GM21737 (cell line): ENCODE measurements at regions not wholly inside any gene's neighbourhood (a gene's known extent, or its start where the extent isn't known, plus 50 kb on each side); places are given as distances from the start of the nearest gene placed in this dataset.

Experiments
- ATAC-seq: cut with Tn5 transposase; IDR thresholded peaks from one replicate; pipeline ENCODE4 v1.9.1; 2021; ENCODE audit warnings: mild to moderate bottlenecking, moderate library complexity; ENCODE audit not compliant: unreplicated experiment

- no peak for ATAC-seq
These were observed 72.7 kb upstream of the SPOPL start for GRCh38 chr2:138428710-138429440.

GRCh38 chr2:138430181-138430580 lies 71.4 kb upstream of the SPOPL start:
- ATAC-seq = no peak

GRCh38 chr2:138432971-138433370 lies 68.6 kb upstream of the SPOPL start:
- ATAC-seq = no peak

DNA sequence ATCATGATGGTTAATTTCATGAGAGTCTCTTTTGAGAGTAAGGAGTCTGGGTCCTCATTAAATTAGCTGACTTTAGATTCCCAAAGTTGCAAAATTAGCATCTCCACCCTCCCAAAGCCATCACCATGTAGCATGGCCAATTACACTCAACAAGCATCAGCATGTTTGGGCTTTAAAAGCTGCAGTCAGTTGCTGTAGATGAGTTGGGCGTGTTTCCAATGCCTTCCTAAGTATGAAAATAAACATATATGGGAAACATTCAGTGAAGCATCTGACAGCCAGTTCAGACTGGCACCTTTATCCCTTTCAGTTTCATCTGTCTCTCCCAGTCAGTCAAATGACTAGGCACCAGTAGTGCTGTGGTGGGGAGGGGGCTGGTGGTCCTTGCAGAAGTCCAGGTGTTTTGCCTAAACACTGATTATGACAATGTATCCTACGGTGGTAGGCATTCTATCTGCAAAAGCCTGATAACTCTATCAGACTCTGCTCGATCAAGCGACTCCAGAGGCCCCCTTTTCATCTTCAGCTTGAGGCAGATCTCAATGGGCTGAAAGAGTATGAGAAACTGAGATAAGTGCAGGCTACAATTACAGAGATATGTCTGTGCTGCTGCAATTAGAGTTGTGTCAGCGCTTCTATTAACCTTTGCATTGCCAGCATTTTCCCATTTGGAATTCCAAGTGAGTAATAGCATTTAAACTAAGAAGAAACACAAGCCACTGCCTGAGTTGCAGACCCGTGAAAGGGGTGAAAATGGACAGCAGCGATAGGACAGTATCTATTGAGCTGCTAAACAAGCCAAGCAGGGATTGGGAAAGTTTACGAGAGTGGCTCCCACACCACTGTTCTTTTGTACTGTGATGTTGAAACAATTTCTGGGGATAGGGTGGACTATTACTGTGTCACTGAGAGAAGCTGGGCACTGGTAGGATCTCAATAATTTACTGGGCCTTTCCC lies 67.3 kb upstream of the SPOPL start:
- ATAC-seq = no peak

GRCh38 chr2:138435701-138436100 lies 65.9 kb upstream of the SPOPL start:
- ATAC-seq = no peak

- no peak for ATAC-seq
These were observed 61.8 kb upstream of the SPOPL start for GRCh38 chr2:138439733-138440132.

- ATAC-seq = no peak
These were observed 60.8 kb upstream of the SPOPL start for GRCh38 chr2:138440759-138441158.

- no peak for ATAC-seq
These were observed 59.7 kb upstream of the SPOPL start for GRCh38 chr2:138441916-138442315.

DNA sequence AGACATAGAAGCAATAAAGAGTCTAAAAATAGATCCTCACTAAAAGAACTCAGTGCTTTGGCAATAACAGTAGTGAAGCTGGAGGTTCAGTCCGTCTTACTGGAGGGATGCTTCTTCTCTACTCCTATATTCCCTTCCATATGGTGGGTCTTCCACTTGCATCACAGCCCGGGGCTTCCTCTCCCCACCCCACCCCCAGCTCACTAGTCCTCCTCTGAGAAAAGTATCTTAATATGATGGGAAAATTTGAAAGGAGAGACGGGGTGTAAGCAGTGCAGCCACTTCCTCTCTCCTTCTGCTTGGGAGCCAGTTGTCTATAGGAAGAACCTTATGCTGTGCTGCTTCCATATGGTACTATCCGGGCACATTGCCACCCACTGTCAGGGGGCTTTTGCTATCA lies 57.2 kb upstream of the SPOPL start:
- no peak for ATAC-seq

DNA sequence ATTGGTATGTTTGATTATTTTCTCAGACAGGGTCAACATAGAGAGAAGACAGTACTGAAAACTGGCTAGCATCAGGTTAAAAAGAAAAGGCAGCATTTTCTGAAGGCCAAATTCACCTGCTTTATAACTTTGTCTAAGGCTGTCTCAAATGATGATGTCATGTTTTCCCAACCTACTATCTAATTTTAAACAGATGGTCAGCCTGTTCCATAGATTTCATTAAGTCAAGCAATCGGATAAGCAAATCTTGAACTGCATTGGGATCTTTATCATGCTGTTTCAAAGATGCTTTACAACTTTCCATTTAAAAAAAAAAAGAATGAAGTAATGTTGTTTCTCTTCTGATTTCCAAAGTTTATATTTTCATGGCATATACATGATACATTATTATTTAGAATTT lies 56.3 kb upstream of the SPOPL start:
- no peak for ATAC-seq

GRCh38 chr2:138446043-138446442 lies 55.5 kb upstream of the SPOPL start:
- no peak for ATAC-seq

GRCh38 chr2:138447889-138448570 lies 53.5 kb upstream of the SPOPL start:
- no peak for ATAC-seq
